ENCODE measurements at regions not wholly inside any gene's neighbourhood (a gene's known extent, or its start where the extent isn't known, plus 50 kb on each side); places are given as distances from the start of the nearest gene placed in this dataset.

- Histone ChIP-seq H3K4me1 (ENCODE audit: low read depth) (peaks cover 15% of the 10 kb centered on the region), H3K27me3 (no peaks in the 10 kb centered on the region), H3K9me3 (ENCODE audit: low read depth) (no peaks in the 10 kb centered on the region), H3K4me3 (no peak overlapping the region), H3K27ac (no peak overlapping the region), H3K36me3 (no peaks in the 10 kb centered on the region)
- TF ChIP-seq, protein P1, sequence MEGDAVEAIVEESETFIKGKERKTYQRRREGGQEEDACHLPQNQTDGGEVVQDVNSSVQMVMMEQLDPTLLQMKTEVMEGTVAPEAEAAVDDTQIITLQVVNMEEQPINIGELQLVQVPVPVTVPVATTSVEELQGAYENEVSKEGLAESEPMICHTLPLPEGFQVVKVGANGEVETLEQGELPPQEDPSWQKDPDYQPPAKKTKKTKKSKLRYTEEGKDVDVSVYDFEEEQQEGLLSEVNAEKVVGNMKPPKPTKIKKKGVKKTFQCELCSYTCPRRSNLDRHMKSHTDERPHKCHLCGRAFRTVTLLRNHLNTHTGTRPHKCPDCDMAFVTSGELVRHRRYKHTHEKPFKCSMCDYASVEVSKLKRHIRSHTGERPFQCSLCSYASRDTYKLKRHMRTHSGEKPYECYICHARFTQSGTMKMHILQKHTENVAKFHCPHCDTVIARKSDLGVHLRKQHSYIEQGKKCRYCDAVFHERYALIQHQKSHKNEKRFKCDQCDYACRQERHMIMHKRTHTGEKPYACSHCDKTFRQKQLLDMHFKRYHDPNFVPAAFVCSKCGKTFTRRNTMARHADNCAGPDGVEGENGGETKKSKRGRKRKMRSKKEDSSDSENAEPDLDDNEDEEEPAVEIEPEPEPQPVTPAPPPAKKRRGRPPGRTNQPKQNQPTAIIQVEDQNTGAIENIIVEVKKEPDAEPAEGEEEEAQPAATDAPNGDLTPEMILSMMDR (IDR thresholded peaks at IDR 0.05; ENCODE audit: low read depth, low read length): no peak
- DNase-seq (ENCODE audit: low read depth in 1 of 2, low spot score in 1 of 2): no peak
Measured at GRCh38 chr15:38085114-38085513, 150.7 kb downstream of the TMCO5A start.

DNA sequence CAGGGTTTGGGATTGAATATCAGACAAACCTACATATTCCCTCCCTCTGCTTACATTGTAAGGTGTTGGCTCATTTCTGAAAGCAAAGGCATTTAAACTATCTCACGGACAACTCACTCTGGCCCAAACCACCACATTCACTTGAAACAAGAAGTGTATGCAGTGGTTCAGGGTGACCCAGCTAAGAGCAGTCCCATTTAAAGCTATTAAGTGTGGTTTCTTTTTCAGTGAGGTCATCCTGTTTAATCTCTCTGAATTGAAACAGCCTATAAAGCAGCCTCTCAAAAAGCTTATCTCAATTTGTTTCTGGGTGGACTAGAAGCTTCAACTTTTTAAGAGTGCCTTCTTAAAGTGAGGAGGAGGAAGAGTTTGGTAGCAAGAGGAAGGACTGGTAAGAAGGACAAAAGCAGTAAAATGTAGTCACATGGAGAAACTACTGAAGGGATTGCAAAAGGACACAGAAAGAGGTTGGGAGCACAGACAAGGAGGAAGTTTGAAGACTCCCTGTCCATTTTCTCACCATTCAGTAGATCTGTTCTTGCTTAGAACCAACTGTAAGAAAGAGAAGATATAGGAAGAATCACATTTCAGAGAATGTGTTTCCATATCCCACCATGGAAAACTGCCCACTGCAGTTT, 151.6 kb downstream of the TMCO5A start:
- no peak overlapping the region for H3K27ac ChIP-seq
- DNase-seq (ENCODE audit: low read depth in 1 of 2, low spot score in 1 of 2): peak in 1 of 2 donors; percentile 33
- TF ChIP-seq, protein P1 (IDR thresholded peaks at IDR 0.05; ENCODE audit: low read depth, low read length): no peak
- H3K4me1 ChIP-seq (ENCODE audit: low read depth): peaks cover 10% of the 10 kb centered on the region
- H3K4me3 ChIP-seq: no peak overlapping the region
- H3K27me3 ChIP-seq: no peaks in the 10 kb centered on the region
- H3K9me3 ChIP-seq (ENCODE audit: low read depth): no peaks in the 10 kb centered on the region
- H3K36me3 ChIP-seq: no peaks in the 10 kb centered on the region

GRCh38 chr15:38086611-38087010, 152.2 kb downstream of the TMCO5A start:
- DNase-seq (ENCODE audit: low read depth in 1 of 2, low spot score in 1 of 2): no peak
- Histone ChIP-seq H3K4me3 (no peak overlapping the region), H3K27me3 (no peaks in the 10 kb centered on the region), H3K9me3 (ENCODE audit: low read depth) (no peaks in the 10 kb centered on the region), H3K4me1 (ENCODE audit: low read depth) (peaks cover 10% of the 10 kb centered on the region), H3K36me3 (no peaks in the 10 kb centered on the region), H3K27ac (no peak overlapping the region)
- TF ChIP-seq, protein P1 (IDR thresholded peaks at IDR 0.05; ENCODE audit: low read depth, low read length): no peak

GRCh38 chr15:38088971-38089370, 154.5 kb downstream of the TMCO5A start:
- Histone ChIP-seq H3K4me1 (ENCODE audit: low read depth) (peaks cover 10% of the 10 kb centered on the region), H3K9me3 (ENCODE audit: low read depth) (no peaks in the 10 kb centered on the region), H3K36me3 (no peaks in the 10 kb centered on the region), H3K4me3 (no peak overlapping the region), H3K27ac (no peak overlapping the region), H3K27me3 (no peaks in the 10 kb centered on the region)
- DNase-seq (ENCODE audit: low read depth in 1 of 2, low spot score in 1 of 2): no peak
- TF ChIP-seq, protein P1 (IDR thresholded peaks at IDR 0.05; ENCODE audit: low read depth, low read length): no peak

DNA sequence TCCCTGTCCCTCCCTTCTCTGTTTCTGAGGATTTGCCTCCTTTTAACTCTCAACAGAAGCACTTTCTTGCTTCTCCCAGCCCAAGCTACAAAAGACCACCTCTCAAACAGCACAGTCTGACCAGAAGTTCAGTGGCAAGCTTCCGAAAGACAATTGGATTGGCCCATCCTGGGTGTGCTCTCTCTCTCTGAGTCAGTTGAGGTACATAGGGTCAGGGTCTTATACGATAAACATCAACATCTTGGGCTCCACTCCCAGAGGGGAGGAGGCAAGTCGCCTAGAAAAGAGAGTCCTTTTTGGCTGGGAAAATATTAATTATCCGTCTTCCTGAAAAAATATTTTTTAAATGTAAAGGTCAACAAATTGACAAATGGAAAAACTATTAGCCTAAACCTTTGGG, 155.8 kb downstream of the TMCO5A start:
- no peak for DNase-seq (ENCODE audit: low read depth in 1 of 2, low spot score in 1 of 2)
- H3K9me3 ChIP-seq (ENCODE audit: low read depth): no peaks in the 10 kb centered on the region
- no peak overlapping the region for H3K4me3 ChIP-seq
- TF ChIP-seq, protein P1 (IDR thresholded peaks at IDR 0.05; ENCODE audit: low read depth, low read length): no peak
- no peaks in the 10 kb centered on the region for H3K27me3 ChIP-seq
- H3K4me1 ChIP-seq (ENCODE audit: low read depth): peaks cover 10% of the 10 kb centered on the region
- no peak overlapping the region for H3K27ac ChIP-seq
- no peaks in the 10 kb centered on the region for H3K36me3 ChIP-seq

Data from cardiac muscle cell (in vitro differentiated cells and primary cell).